HG02970 (cell line): ENCODE measurements at regions not wholly inside any gene's neighbourhood (a gene's known extent, or its start where the extent isn't known, plus 50 kb on each side); places are given as distances from the start of the nearest gene placed in this dataset.

Experiments
- ATAC-seq: cut with Tn5 transposase; IDR thresholded peaks from one replicate; pipeline ENCODE4 v1.9.1; 2021; ENCODE audit warnings: mild to moderate bottlenecking, moderate library complexity, moderate number of reproducible peaks; ENCODE audit not compliant: unreplicated experiment, low FRiP score

DNA sequence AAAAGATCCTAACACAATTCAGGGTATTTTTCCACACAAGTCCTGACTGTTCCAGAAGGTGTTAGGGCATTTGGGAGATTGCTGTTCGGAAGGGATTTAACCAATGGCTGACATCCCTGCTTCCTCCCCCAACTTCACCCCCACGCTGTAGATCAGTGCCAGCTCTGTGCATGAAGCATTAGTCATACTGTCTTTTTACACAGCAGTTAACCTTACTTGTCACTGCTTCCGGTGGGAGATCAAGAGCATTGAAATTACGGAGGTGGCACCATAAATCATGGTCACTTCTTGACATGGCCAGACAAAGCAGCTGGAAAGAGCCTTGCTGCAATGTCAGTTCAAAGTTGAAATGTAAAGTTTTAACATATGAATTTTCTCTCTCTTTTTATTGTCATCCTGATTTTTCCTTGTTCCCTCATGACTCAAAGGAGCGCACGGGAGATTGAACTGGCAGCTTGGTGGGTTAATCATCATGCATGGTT lies 70.2 kb downstream of the HRH4 start:
- no peak for ATAC-seq

DNA sequence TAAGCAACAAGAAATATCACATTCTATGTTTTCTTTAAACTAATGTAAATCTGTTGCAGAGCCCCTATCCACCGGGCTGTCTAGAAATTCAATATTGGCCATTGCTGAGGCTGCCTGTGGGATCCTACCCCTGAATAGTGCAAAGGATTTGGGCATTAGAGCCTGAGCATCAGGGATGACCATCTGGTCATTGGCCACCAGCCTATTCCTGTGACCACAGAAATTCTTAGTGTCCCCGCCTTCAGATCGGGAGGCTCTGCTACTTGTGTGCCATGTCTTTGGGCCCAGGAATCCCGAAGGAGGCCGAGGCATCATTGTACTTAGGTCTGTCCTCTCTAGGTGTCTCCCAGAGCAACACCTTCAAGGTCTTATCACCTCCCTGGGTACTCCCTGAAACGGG lies 73.8 kb downstream of the HRH4 start:
- no peak for ATAC-seq

DNA sequence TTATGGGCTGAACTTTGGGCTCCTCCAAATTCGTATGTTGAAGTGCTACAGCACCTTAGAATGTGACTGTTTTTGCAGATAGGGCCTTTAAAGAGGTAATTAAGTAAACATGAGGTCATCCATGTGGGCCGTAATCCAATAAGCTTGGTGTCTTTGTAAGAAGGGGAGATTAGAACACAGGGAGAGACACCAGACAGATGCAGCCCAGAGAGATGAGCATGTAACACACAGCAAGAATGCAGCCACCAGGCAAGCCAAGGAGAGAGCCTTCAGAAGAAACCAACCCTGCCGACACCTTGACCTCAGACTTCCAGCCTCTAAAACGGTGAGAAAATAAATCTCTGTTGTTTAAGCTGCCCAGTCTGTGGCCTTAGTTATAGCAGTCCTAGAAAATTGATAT lies 74.3 kb downstream of the HRH4 start:
- ATAC-seq, result no peak

DNA sequence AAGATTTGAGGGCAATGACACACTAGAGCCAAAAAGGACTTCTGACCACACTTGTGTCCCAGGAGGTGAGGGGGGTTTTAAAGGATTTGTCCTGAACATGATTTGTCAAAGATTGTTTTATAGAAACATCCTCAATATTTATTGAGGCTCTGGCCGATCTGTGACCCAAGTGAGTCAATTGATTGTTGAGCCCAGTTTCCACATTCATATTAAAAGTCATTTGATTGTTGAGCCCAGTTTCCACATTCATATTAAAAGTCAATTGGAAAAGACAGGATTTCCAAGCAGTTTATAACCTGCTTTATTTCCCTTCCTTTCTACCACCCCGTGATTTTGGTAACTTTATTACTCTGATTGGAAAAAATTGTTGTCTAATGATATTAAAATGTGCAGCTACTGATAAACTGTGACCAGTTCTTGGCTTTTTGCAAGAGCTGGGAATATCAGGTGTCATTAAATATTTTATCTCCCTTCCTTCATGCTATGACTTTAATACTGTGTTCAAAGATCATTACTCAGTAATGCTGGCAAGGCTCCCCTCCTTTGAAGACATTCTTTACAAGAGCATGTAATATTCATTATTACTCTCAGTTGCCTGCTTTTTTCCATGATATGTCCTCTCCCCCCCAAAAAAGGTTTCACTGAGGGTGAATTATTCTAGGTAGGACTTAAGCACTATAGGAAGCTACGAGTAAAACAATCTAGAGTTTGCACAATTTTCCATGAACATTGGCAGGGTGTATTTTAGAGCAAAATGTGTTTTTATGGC lies 75.3 kb downstream of the HRH4 start:
- no peak for ATAC-seq

DNA sequence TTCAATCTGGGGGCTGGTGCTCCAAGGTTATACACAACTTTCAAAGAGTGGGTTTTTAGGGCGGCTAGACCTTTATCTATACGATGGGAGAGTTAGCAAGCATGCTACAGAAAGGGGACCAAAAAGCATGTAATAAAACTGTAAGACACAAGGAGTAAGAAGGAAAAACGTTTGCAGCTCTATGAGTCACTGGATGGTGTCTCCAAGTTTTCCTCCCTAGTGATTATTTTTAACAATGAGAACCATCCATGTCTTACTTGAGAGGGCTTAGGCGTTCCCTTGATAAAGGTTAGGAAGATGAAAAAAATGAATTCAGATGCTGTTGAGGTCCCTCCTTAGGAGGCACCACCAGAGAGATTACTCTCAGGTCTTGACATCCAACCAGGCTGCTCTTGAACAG lies 75.9 kb downstream of the HRH4 start:
- no peak for ATAC-seq

DNA sequence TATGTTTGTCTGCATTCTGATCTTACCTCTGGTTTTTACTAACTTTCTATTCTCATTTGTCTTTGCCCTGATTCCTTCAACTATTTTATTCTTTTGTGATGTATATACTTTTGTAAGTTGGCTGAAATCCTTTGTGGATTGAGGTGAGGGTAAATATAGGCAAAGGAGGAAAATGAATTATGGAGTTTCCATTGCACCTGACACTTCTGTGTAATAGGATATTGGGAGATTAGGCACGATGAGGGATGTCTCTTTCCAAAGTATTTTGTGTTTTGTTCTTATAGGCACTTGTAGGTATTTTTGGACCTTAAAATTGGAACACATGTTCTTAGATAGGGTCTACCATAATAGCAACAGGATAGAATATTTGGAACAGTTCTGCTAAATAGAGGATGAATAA lies 76.4 kb downstream of the HRH4 start:
- ATAC-seq, result no peak

DNA sequence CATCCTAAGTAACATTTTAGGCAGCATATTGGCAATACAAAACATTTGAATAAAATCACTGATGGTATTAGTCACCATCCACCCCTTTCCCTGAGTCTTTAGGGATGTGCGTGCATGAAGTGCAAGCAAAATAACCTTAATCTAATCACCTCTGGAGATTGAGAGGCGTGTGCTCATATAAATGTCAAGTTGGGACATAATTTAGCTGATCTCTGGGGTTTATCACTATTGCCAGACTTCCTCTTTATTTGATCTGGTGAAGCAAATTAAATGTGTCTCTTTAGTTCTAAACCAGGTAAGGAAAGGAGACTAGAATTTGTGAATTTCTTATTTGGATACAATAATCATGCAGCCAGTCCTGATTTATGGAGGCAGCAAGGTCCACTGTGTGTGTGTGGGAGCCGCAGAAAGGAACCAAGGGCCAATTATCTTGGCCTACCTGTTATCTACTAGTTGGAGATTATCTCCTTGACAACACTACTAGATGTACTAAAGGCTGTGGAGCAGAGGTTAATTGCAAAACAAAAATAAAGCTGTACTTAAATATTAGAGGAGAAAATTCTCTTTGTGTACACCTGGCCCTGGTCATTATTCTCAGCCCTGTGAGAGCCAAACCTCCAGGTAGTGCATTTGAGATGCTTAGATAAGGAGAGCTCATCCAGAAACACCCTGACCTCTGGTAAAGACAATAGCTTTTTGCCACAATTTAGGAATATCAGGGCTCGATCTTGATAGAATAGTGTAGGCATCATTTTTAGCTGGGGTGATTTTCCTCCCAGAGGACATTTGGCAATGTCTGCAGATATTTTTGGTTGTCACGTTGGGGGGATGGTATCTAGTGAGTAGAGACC lies 78.2 kb downstream of the HRH4 start:
- ATAC-seq, result no peak

DNA sequence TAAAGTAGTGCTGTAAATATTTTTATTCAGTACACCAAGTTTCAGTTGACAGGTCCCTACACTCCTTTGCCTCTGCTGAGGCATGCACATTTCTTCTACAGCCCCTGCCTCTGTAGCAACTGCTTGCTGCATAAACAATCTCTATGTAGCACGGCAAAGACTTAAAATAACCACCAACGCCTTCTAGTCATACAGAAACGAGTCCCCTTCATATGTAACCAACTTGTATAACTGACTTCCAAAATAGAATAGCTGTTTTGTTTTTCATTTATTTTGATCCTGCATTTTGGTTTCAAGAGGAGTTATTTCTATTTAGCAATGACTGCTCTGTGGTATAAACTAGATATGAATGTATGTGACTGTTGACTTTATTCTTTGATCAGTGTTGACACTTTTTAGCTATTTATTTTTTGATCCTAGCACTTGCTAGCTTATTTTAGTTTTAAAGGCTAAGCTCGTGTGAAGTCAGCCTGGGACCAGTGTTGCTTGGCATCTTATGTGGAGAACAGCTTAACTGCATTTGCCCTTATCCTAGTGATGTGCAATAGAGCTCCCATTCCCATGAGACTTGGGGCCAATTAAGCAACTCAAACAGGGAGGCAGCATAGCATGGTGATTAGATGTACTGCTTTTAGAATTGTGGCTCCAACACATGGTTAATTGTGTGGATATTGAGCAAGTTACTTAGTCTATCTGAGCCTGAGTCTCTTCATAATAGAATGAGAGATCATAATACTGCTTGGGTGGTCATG lies 79.6 kb downstream of the HRH4 start:
- ATAC-seq, result no peak

DNA sequence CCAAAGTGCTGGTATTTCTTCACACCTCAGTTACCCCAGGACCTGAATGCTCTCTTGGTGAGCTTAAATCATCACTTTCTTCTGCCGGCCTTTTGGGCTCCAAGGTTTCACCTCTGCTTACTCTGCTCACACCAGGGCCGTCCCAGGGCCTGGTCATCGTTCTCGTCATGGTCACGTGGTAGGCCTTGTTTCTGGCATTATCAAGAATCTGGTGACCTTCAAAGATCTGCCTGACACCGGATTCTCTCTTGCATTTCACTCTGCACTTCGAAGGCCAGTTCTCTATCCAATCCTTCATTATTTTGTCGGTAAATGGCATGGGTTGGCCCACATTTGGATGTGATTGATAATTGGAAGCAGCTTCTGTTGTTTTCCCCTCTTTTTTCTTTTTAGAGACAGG lies 80.5 kb downstream of the HRH4 start:
- ATAC-seq, result no peak

DNA sequence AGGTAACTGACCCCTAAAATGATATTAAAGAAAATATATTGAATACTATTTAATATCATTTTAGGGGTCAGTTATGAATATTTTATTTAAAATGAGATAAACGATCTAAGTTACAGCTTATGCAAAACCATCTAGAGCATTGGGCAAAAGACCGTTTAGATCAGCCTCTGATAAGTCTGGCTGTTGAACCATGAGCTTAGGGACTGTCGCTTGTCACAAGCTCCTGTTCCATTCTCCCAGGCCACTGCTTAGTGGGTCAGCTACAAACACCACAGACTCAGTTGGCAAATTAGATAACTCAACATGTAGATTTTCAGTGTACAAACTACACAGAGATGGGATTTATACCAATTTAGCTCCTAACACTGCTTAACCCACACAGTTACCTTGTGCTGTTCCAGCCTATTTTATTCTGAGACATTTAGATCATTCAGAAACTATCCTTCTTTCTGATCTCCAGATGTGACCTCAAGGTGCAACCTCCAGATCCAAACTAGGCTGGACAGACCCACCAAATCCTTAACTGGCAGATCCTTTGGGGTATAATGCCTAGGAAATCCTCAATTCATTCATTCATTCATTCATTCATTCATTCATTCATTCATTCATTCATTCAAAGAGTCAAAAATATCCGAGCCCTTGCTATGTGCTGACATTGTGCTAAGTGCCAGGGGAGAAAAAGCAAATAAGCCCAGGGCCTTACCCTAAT lies 82.8 kb downstream of the HRH4 start:
- no peak for ATAC-seq

DNA sequence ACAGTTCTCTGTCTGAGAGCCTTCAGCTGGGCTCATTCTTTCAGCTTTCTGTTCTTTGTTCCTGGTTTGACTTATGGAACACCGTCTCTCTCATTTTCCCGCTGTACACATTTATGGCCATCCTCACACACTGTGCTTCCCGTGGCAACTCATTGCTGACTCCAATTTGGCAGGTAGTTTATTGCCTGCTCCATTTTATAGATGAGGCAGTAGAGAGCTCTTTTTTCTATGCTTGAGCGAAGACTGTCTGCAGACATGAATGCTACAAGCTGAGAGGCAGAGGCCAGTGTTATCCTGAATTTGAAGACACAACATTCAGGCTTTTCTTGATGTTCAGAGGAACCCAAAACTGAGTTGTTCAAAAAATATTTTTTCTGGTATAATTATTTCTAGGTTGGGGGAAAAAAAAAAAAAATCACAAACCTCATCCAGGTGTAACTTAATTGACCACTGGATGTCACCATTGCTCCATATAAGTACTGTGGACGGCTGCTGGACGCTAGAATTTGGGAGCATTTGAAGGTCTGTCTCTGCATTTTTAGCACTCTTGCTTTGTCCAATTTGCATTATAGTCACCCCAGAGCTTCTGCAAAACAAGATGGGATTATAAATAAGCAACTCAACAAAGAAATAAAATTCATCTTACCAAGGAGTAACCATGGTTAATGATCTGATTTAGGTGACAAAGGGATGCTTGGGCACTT lies 83.5 kb downstream of the HRH4 start:
- ATAC-seq, result no peak

DNA sequence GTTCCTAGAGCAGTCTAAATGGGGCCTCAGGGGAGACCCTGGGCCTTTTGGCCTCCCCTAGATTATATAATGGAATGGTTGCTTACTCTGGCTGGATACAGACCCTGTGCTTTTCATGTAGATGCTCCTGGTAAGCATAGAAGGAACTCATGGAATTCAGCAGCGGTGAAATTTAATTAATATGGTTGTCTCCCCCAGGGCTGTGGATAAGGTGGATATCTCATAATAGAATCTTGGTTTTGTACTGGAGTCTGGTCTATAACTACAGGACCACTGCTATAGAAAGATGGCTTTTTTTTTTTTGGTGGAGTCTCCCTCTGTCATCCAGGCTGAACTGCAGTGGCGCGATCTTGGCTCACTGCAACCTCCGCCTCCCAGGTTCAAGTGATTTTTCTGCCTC lies 84.5 kb downstream of the HRH4 start:
- ATAC-seq, result no peak

DNA sequence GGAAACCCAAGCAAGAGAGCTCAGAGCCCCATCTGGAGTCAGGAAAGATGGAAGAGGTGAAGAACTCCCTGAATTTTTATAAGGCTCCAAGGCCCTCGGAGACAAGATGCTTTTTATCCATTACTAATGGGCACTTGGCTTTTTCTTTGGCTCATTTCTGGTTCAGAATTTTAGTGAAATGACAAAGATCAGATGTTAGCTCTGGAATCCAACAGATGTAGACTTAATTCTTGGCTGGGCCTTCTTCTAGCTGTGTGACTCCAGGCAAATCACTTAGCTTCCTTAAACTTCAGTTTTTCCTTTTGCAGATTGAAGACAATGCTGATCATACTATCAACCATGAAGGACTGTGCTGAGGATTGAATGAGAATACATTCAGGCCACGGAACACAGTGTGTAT lies 85.2 kb downstream of the HRH4 start:
- ATAC-seq, result no peak

DNA sequence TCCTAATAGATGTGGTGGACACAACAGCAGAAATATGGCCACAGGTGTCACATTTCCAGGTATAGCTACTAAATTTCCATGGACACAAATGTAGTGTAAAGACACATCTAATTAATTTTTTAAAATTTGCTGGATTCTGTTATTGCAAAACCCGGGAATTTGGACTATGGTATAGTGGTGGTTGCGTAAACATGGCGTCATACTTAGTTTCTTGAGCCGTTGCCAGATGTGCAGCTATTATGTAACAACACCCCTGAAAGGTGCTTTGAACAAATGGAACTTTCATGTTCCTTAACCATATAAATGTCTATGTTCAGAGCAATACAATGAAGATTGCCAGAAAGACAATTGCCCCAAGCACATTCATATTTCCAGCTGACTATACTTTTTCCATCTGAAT lies 85.9 kb downstream of the HRH4 start:
- ATAC-seq, result no peak

DNA sequence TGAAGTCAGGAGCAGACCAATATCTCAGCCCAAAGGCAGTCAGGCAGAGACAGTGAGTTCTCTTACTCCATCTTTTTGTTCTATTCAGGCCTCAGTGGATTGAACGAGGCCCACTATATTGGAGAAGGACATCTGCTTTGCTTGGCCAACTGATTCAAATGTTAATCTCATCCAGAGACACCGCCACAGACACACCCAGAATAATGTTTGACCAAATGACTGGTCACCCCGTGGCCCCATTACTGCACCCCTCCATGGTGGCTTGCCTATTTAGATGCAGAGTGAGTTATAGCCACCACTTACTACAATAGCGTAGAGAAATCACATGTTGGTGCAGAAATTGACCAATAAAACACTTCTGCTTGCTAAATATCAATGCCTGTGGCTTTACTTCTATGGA lies 88.1 kb downstream of the HRH4 start:
- no peak for ATAC-seq

DNA sequence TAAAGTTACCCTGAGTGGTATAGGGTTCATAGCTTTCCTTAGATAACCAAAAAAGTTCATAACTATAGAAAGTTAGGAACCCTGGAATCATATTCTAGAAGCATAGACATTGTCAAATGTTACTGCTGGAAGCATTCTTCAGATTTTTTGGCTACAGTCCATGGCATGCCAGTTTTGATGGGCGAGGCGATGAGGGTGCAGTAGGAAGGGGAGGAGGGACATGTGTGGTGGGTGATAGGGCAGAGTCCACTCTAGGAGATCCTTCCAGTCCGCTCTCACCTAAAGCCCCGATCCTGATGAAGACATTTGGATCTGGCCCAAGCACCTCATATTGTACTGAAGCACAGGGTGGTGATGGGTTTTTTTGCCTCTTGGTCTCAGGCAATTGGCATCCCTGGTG lies 91.8 kb downstream of the HRH4 start:
- ATAC-seq, result no peak

DNA sequence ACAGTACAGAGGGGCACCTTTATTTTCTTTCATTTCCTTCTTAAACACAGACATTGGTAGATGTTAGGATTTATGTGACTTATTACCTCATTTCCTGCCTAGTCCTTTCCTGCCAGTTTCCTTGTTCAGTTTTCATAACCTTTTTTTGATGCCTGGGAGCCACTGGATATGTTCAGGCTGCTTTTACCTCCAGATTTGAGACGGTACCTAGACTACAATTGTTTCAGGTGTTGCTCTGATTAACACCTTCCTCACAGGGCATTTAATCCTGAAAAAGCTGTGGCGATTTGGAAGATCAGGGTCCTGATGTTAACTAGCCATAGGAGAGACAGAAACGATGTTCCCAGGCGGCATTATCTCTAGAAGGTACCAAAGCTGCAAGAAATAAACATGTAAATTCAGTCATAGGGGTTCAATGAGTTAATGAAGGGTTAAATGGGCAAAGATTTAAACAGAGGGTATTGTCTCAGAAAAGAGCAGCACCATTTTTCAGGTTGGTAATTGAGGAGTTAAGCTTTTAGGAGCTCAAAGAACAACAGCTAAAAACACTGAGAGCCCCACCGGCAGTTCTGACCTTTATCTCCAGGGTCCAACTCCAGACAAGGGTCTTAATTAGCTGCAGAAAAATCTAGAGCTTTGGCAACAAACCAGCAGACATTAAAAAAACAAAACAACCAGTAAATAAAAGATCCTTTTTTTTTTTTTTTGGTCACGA lies 93.3 kb downstream of the HRH4 start:
- no peak for ATAC-seq

DNA sequence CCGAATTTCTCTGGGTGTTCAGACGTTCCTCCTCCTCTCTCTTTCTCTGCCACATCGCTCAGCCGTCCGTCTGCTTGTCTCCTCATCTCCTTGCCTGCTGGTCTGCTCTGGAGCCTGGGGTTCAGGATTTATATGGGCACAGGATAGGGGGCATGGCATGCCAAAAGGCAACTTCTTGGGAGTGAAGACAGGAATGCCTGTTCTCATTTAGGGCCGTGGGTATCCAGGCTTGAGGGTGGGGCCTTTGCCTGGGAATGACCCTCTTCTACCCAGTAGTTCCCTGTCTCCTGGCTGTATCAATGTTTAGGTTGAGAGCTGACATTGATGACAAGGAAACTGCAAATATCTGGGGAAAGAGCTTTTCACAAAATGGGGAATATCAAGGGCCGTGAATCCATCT lies 98.0 kb downstream of the HRH4 start:
- no peak for ATAC-seq

DNA sequence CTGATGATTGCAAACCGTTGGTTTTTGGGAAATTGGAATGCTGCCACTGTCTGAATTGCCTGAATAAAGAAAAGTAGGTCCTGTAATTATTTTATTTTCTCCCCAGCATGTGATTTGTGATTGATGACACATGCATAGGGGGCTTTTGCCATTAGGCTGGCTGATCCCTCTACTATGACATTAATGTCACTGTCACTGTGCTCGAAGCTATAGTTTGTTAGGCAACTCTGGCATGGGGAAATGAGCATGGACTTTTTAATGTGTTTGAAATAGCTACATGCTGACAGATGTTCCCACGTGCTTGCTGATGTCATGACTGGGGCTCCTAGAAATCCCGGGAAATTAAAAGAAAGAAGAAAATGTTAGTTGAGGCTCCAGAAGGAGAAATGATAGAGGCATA lies 99.1 kb downstream of the HRH4 start:
- ATAC-seq, result no peak
